Upper lobe of left lung (tissue), 4 donors: ENCODE measurements at regions not wholly inside any gene's neighbourhood (a gene's known extent, or its start where the extent isn't known, plus 50 kb on each side); places are given as distances from the start of the nearest gene placed in this dataset.

Experiments
- CTCF ChIP-seq, 6 experiments: fragments of 450-650 bp in 4 of 6; fragments of 200-600 bp in 2 of 6; sonication (generic) in 2 of 6; IDR thresholded peaks; one replicate each; pipeline ENCODE4 v1.5.1; 2016 to 2019; ENCODE audit warnings: antibody characterized with exemption in 6 of 6
- POLR2A ChIP-seq, 4 donors: fragments of 450-650 bp; IDR thresholded peaks; one replicate each; pipeline ENCODE4 v1.5.1; 2016 to 2017; ENCODE audit warnings: antibody characterized with exemption in 4 of 4, mild to moderate bottlenecking in 2 of 4
- POLR2AphosphoS5 ChIP-seq, 2 donors: sonication (generic); formaldehyde crosslinking; IDR thresholded peaks; one replicate each; pipeline ENCODE4 v1.5.1; 2017; ENCODE audit warnings: antibody characterized with exemption in 2 of 2

- TF ChIP-seq POLR2AphosphoS5 (IDR thresholded peaks at IDR 0.05) (no peak), CTCF (IDR thresholded peaks at IDR 0.05) (no peak), POLR2A (IDR thresholded peaks at IDR 0.05) (no peak)
Measured at GRCh38 chr3:83403927-83404326, 1554.9 kb upstream of the CADM2 start.
